ENCODE measurements at regions not wholly inside any gene's neighbourhood (a gene's known extent, or its start where the extent isn't known, plus 50 kb on each side); places are given as distances from the start of the nearest gene placed in this dataset.

- Histone ChIP-seq H3K4me1 (ENCODE audit: control insufficient read depth, insufficient read depth, low read length) (no peaks in the 10 kb centered on the region), H3K36me3 (ENCODE audit: control insufficient read depth in 2 of 2, insufficient read depth in 1 of 2, low read length in 2 of 2) (no peaks in the 10 kb centered on the region), H3K27ac (ENCODE audit: extremely low read depth, low read depth, low read length) (no peak overlapping the region), H3K4me3 (ENCODE audit: low read depth, low read length) (no peak overlapping the region), H3K9me3 (ENCODE audit: control insufficient read depth, insufficient read depth, low read depth, low read length) (no peaks in the 10 kb centered on the region)
- ChIA-PET POLR2A (no interaction called here), CTCF (no interaction called here)
- TF ChIP-seq ZNF114 (tag by site-specific recombination; IDR thresholded peaks at IDR 0.05) = no peak
- TF ChIP-seq TRIM28 (IDR thresholded peaks at IDR 0.05; ENCODE audit: borderline replicate concordance, low read length) = no peak
- no peak for TF ChIP-seq ZNF677 (tag by site-specific recombination; IDR thresholded peaks at IDR 0.05)
- no peak for TF ChIP-seq ZNF580 (tag by site-specific recombination; IDR thresholded peaks at IDR 0.05)
- no peak for TF ChIP-seq ZNF112 (tag by site-specific recombination; IDR thresholded peaks at IDR 0.05)
- no peak for TF ChIP-seq SCRT2 (tag by site-specific recombination; IDR thresholded peaks at IDR 0.05)
- TF ChIP-seq ZNF830 (tag by site-specific recombination; IDR thresholded peaks at IDR 0.05; ENCODE audit: low read depth) = no peak
- TF ChIP-seq ZBTB1 (tag by site-specific recombination; IDR thresholded peaks at IDR 0.05) = no peak
- no peak for TF ChIP-seq ZNF394 (tag by site-specific recombination; IDR thresholded peaks at IDR 0.05; ENCODE audit: borderline replicate concordance)
- no peak for TF ChIP-seq ZNF341 (tag by site-specific recombination; IDR thresholded peaks at IDR 0.05; ENCODE audit: low read depth)
- no peak for TF ChIP-seq ZXDB (tag by site-specific recombination; IDR thresholded peaks at IDR 0.05)
- no peak for TF ChIP-seq ZNF639 (tag by site-specific recombination; IDR thresholded peaks at IDR 0.05)
- TF ChIP-seq ZNF274 (IDR thresholded peaks at IDR 0.05; ENCODE audit: low read length) = no peak
- TF ChIP-seq ZNF274 (tag by site-specific recombination; IDR thresholded peaks at IDR 0.05; ENCODE audit: borderline replicate concordance) = no peak
- TF ChIP-seq ZFP3 (tag by site-specific recombination; IDR thresholded peaks at IDR 0.05; ENCODE audit: low read depth) = no peak
- no peak for TF ChIP-seq PRDM6 (tag by site-specific recombination; IDR thresholded peaks at IDR 0.05)
- TF ChIP-seq ZNF239 (tag by site-specific recombination; IDR thresholded peaks at IDR 0.05) = no peak
- no peak for TF ChIP-seq ZNF629 (tag by site-specific recombination; IDR thresholded peaks at IDR 0.05)
- no peak for TF ChIP-seq ZNF585B (tag by site-specific recombination; IDR thresholded peaks at IDR 0.05)
- no peak for TF ChIP-seq ZNF350 (tag by site-specific recombination; IDR thresholded peaks at IDR 0.05)
- no peak for TF ChIP-seq ZNF175 (tag by site-specific recombination; IDR thresholded peaks at IDR 0.05)
Measured at GRCh38 chr3:22284559-22284958, 533.5 kb upstream of the ZNF385D start.

DNA sequence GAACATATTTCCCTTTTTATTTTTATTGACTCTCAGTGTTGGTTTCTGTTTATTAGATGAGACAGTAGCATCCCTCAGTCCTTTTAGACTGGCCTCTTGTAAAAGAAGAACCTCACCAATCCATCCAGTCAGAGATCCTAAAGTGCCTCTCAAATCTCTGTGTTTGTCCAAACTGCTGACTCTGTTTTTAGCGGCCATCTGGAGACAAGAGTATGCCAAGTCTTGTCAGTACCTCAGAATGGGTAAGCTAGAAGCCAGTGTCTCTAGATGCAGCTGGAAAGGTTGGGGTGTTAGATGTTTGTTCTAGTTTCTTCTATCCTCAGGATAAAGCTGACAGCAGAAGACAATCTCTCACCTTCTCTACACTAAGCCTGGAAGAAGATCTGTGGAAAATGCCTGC is 537.7 kb upstream of the ZNF385D start:
- POLR2A ChIA-PET = no interaction called here
- no peak overlapping the region for H3K27ac ChIP-seq (ENCODE audit: extremely low read depth, low read depth, low read length)

More for the DNA sequence above, 537.7 kb upstream of the ZNF385D start:
- Histone ChIP-seq H3K9me3 (ENCODE audit: control insufficient read depth, insufficient read depth, low read depth, low read length) (no peaks in the 10 kb centered on the region), H3K4me1 (ENCODE audit: control insufficient read depth, insufficient read depth, low read length) (no peaks in the 10 kb centered on the region), H3K36me3 (ENCODE audit: control insufficient read depth in 2 of 2, insufficient read depth in 1 of 2, low read length in 2 of 2) (no peaks in the 10 kb centered on the region), H3K4me3 (ENCODE audit: low read depth, low read length) (no peak overlapping the region)
- TF ChIP-seq ZNF501 (tag by site-specific recombination; IDR thresholded peaks at IDR 0.05) = no peak
- no peak for TF ChIP-seq REST (tag by site-specific recombination; IDR thresholded peaks at IDR 0.05)
- CTCF ChIA-PET = no interaction called here

Measured in HEK293 (cell line).